HepG2 (cell line): ENCODE measurements at regions not wholly inside any gene's neighbourhood (a gene's known extent, or its start where the extent isn't known, plus 50 kb on each side); places are given as distances from the start of the nearest gene placed in this dataset.

ENCODE experiments used
- ATAC-seq: fragments of 200-7000 bp; cut with Tn5 transposase; 3 replicates; pipeline ENCODE4 v1.9.1; 2020; ENCODE audit warnings: mild to moderate bottlenecking, moderate library complexity
- BruUV-seq: library from RNA; stranded (reverse); fragments of 400-500 nt; replicated peaks from 2 replicates; lab custom pipeline; 2021; lab: Mats Ljungman, UMichigan
- CTCF ChIA-PET: fragments of 300-600 bp; formaldehyde crosslinking; extraction: SDS; loops from one replicate; lab custom pipeline; 2021; ENCODE audit warnings: low total read pairs, inconsistent platforms, low intra/inter-chr PET ratio; lab: Yijun Ruan, JAX
- POLR2A ChIA-PET: fragments of 350-600 bp; sonication (Branson Sonifier 250); formaldehyde crosslinking; loops from one replicate; lab custom pipeline; 2020; ENCODE audit warnings: antibody characterized with exemption, inconsistent platforms; lab: Yijun Ruan, JAX
- DNase-seq: peaks from one replicate; pipeline ENCODE4 v3.0.0-alpha.2; 2015; ENCODE audit warnings: low spot score
- FAIRE-seq: peaks from 3 replicates; lab custom pipeline; 2011; peaks lifted over from hg19 to GRCh38; lab: Jason Lieb, UNC
- H2AFZ ChIP-seq: one replicate; pipeline ENCODE4 v1.6.1; 2011; ENCODE audit warnings: low read length, inconsistent platforms
- H3K27ac ChIP-seq: fragments of 300-600 bp; 3 replicates; pipeline ENCODE4 v1.8.0; 2011; ENCODE audit warnings: mixed run types, mild to moderate bottlenecking, mixed read lengths, low read length, inconsistent platforms; ENCODE audit not compliant: insufficient read depth; ENCODE audit errors: extremely low read length
- H3K27me3 ChIP-seq, 2 experiments: fragments of 200-600 bp in 1 of 2; 2 replicates in 1 of 2; 3 replicates in 1 of 2; pipeline versions ENCODE4 v1.6.0 to v1.8.0; 2011; ENCODE audit warnings: low read length in 2 of 2, mild to moderate bottlenecking in 2 of 2, moderate library complexity in 2 of 2, inconsistent platforms in 1 of 2; ENCODE audit not compliant: insufficient read depth in 2 of 2, control insufficient read depth in 1 of 2
- H3K36me3 ChIP-seq, 2 experiments: fragments of 200-600 bp in 1 of 2; replicated peaks in 1 of 2; 2 replicates in 1 of 2; 3 replicates in 1 of 2; pipeline versions ENCODE4 v1.5.1 to v1.8.0; 2011; ENCODE audit warnings: low read length in 2 of 2, inconsistent platforms in 1 of 2; ENCODE audit not compliant: insufficient read depth in 2 of 2, control insufficient read depth in 1 of 2
- H3K4me1 ChIP-seq: 2 replicates; pipeline ENCODE4 v1.5.1; 2012; ENCODE audit warnings: low read length, inconsistent platforms; ENCODE audit not compliant: insufficient read depth
- H3K4me2 ChIP-seq: 2 replicates; pipeline ENCODE4 v1.6.0; 2011; ENCODE audit warnings: low read depth, low read length, inconsistent platforms
- H3K4me3 ChIP-seq, 3 experiments: fragments of 200-600 bp in 1 of 3; sonication (generic), shearing (Covaris generic) in 1 of 3; replicated peaks in 1 of 3; 2 replicates each; pipeline ENCODE4 v1.5.1; 2011 to 2016; ENCODE audit warnings: low read length in 3 of 3, inconsistent platforms in 2 of 3, low read depth in 2 of 3, mild to moderate bottlenecking in 2 of 3, control low read depth in 1 of 3, mixed read lengths in 1 of 3; ENCODE audit not compliant: insufficient read depth in 1 of 3
- H3K79me2 ChIP-seq: one replicate; pipeline ENCODE4 v1.6.1; 2011; ENCODE audit warnings: low read length, inconsistent platforms; ENCODE audit not compliant: insufficient read depth
- H3K9ac ChIP-seq: 2 replicates; pipeline ENCODE4 v1.6.0; 2011; ENCODE audit warnings: mild to moderate bottlenecking, low read depth, low read length, inconsistent platforms; ENCODE audit not compliant: insufficient read depth
- H3K9me3 ChIP-seq: 2 replicates; pipeline ENCODE4 v1.5.1; 2012; ENCODE audit warnings: mild to moderate bottlenecking, low read length
- H4K20me1 ChIP-seq: 2 replicates; pipeline ENCODE4 v1.6.0; 2011; ENCODE audit warnings: inconsistent platforms, mild to moderate bottlenecking, low read length, moderate library complexity; ENCODE audit not compliant: insufficient read depth
- CENPT ChIP-seq: sonication (generic); formaldehyde crosslinking; IDR thresholded peaks from 2 replicates; pipeline ENCODE4 v1.8.0; 2022; ENCODE audit warnings: low read depth, mild to moderate bottlenecking, moderate library complexity, missing genetic modification reagents
- GTF2F1 ChIP-seq: fragments of 150-350 bp; IDR thresholded peaks from 2 replicates; pipeline ENCODE4 v1.6.1; 2014; ENCODE audit warnings: low read length
- HNRNPK ChIP-seq: fragments of 200-400 bp; formaldehyde crosslinking; IDR thresholded peaks from 2 replicates; pipeline ENCODE4 v1.6.1; 2018; ENCODE audit warnings: low read length, low read depth, moderate library complexity, mild to moderate bottlenecking; ENCODE audit not compliant: poor library complexity, severe bottlenecking
- MAZ ChIP-seq, 2 experiments: sonication (generic) in 1 of 2; formaldehyde crosslinking in 1 of 2; IDR thresholded peaks; 2 replicates each; pipeline versions ENCODE4 v1.5.0 to v1.6.1; 2012 to 2020; ENCODE audit warnings: low read depth in 2 of 2, mild to moderate bottlenecking in 2 of 2, borderline replicate concordance in 1 of 2, improper control_type of control experiment in 1 of 2, low read length in 1 of 2, missing genetic modification reagents in 1 of 2, moderate library complexity in 1 of 2
- MTERF4 ChIP-seq: sonication (generic); formaldehyde crosslinking; IDR thresholded peaks from 2 replicates; pipeline ENCODE4 v1.8.0; 2023; ENCODE audit warnings: mild to moderate bottlenecking, missing genetic modification reagents
- NPAS2 ChIP-seq: sonication (generic); formaldehyde crosslinking; IDR thresholded peaks from 2 replicates; pipeline ENCODE4 v1.8.0; 2022; ENCODE audit warnings: mild to moderate bottlenecking, missing genetic modification reagents, borderline replicate concordance
- PRDM15 ChIP-seq: sonication (generic); formaldehyde crosslinking; IDR thresholded peaks from 2 replicates; pipeline ENCODE4 v1.4.0; 2020; ENCODE audit warnings: missing genetic modification reagents
- SATB2 ChIP-seq: sonication (generic); formaldehyde crosslinking; IDR thresholded peaks from 2 replicates; pipeline ENCODE4 v1.5.0; 2020; ENCODE audit warnings: missing genetic modification reagents
- ZBTB1 ChIP-seq: sonication (generic); formaldehyde crosslinking; IDR thresholded peaks from 2 replicates; pipeline ENCODE4 v1.4.0; 2020; ENCODE audit warnings: missing genetic modification reagents, borderline replicate concordance
- ZBTB46 ChIP-seq: sonication (generic); formaldehyde crosslinking; IDR thresholded peaks from 2 replicates; pipeline ENCODE4 v1.4.0; 2020; ENCODE audit warnings: mild to moderate bottlenecking, missing genetic modification reagents, borderline replicate concordance
- ZFP91 ChIP-seq: sonication (generic); formaldehyde crosslinking; IDR thresholded peaks from 2 replicates; pipeline ENCODE4 v1.9.0; 2022; ENCODE audit warnings: missing genetic modification reagents, mild to moderate bottlenecking, borderline replicate concordance
- ZNF337 ChIP-seq: sonication (generic); formaldehyde crosslinking; IDR thresholded peaks from 2 replicates; pipeline ENCODE4 v1.5.1; 2020; ENCODE audit warnings: missing genetic modification reagents, low read depth, mild to moderate bottlenecking, borderline replicate concordance
- ZNF33B ChIP-seq: sonication (generic); formaldehyde crosslinking; IDR thresholded peaks from 2 replicates; pipeline ENCODE4 v1.5.1; 2020; ENCODE audit warnings: mild to moderate bottlenecking, missing genetic modification reagents
- ZNF577 ChIP-seq: sonication (generic); formaldehyde crosslinking; IDR thresholded peaks from 2 replicates; pipeline ENCODE4 v1.4.0; 2020; ENCODE audit warnings: mild to moderate bottlenecking, low read depth, missing genetic modification reagents, borderline replicate concordance
- ZNF660 ChIP-seq: sonication (generic); formaldehyde crosslinking; IDR thresholded peaks from 2 replicates; pipeline ENCODE4 v1.5.1; 2020; ENCODE audit warnings: mild to moderate bottlenecking, low read depth, missing genetic modification reagents, borderline replicate concordance
- ZNF883 ChIP-seq: sonication (generic); formaldehyde crosslinking; IDR thresholded peaks from 2 replicates; pipeline ENCODE4 v1.5.1; 2020; ENCODE audit warnings: mild to moderate bottlenecking, missing genetic modification reagents; ENCODE audit errors: not compliant biosample characterization
- WGBS: methylation state at CpG from one replicate; pipeline ENCODE4 v1.1.6; 2017; ENCODE audit warnings: low lambda C conversion rate; 5-methylcytosine and 5-hydroxymethylcytosine counted together
- in situ Hi-C: cut with HindIII; loops from 2 replicates; pipeline ENCODE4 v1.10.0; 2017; ENCODE audit warnings: low pct_unique_long_range_greater_than_20kb; ENCODE audit not compliant: extremely low pct_ligation_motif_present
- intact Hi-C: fragments of 100-400 bp; cut with micrococcal nuclease; formaldehyde crosslinking; loops from one replicate; pipeline ENCODE4 v1.10.0; 2022; ENCODE audit not compliant: unreplicated experiment

DNA sequence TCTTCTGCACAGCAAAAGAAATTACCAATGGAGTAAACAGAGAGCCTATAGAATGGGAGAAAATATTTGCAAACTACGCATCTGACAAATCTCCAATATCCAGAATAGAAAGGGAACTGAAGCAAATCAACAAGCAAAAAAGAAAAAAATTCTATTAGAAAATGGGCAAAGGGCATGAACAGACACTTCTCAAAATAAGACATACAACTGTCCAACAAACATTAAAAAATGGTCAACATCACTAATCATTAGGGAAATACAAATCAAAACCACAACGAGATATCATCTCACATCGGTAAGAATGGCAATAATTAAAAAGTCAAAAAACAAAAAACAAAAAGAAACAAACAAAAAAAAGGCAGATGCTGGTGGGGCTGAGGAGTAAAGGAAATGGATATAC, 356.4 kb downstream of the ADCYAP1 start:
- H3K4me2 ChIP-seq: no peak overlapping the region
- ChIA-PET POLR2A (no interaction called here), CTCF (no interaction called here)
- H3K4me3 ChIP-seq: no peak overlapping the region
- no peak for ATAC-seq
- no peaks in the 10 kb centered on the region for H3K36me3 ChIP-seq
- BruUV-seq: no TSS peak
- H3K9ac ChIP-seq: no peak overlapping the region
- no peak overlapping the region for H3K27ac ChIP-seq
- no peak for FAIRE-seq
- in situ Hi-C loops (no loop called here), intact Hi-C loops (no loop called here)
- H4K20me1 ChIP-seq: no peaks in the 10 kb centered on the region
- no peaks in the 10 kb centered on the region for H3K27me3 ChIP-seq
- no peaks in the 10 kb centered on the region for H3K79me2 ChIP-seq
- 26% methylated on average over 3 of the region's 3 CpGs for WGBS
- H3K4me1 ChIP-seq: no peaks in the 10 kb centered on the region
- no peak for DNase-seq
- H2AFZ ChIP-seq: no peak overlapping the region
- no peaks in the 10 kb centered on the region for H3K9me3 ChIP-seq
- TF ChIP-seq ZNF883 (CRISPR knock-in tag) (no peak), ZFP91 (CRISPR knock-in tag) (no peak), MAZ (IDR thresholded peaks at IDR 0.05; ENCODE audit: borderline replicate concordance, low read depth, low read length) (no peak), MAZ (CRISPR knock-in tag; IDR thresholded peaks at IDR 0.05; ENCODE audit: low read depth) (no peak), PRDM15 (CRISPR knock-in tag) (no peak), ZBTB1 (CRISPR knock-in tag) (no peak), ZNF660 (CRISPR knock-in tag) (no peak), GTF2F1 (no peak), HNRNPK (no peak), ZNF337 (CRISPR knock-in tag) (no peak), SATB2 (CRISPR knock-in tag) (no peak), NPAS2 (no peak), ZNF577 (no peak), ZBTB46 (CRISPR knock-in tag) (no peak), CENPT (CRISPR knock-in tag) (no peak), MTERF4 (CRISPR knock-in tag) (no peak), ZNF33B (CRISPR knock-in tag) (no peak)
